ENCODE measurements at regions not wholly inside any gene's neighbourhood (a gene's known extent, or its start where the extent isn't known, plus 50 kb on each side); places are given as distances from the start of the nearest gene placed in this dataset.
A peak's percentile ranks its signal among the peaks of the same experiment; 100 is the strongest.

DNA sequence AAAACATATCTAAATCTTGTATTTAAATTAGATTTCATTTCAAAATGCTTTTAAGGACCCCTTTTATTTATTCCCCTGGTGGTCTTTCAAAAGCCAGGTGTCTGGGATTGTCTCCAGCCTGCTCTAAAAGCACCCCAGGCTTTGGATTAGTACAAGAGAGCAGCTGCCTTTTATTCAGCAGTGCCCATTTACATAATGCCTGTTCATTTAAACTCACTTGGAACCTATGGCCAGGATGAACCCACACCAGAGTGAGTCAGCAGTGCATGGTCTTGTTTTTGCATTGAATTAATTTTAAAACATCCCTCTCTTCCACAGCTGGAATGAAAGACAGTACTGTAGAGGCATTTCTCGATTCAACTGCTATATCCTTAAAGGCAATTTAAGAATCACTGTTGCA lies 64.1 kb upstream of the TENM3 start:
- peaks cover 0 to 2% of the 10 kb centered on the region in 2 experiments for H3K36me3 ChIP-seq (ENCODE audit: control insufficient read depth in 1 of 2, insufficient read depth in 2 of 2, low read length in 2 of 2)
- peak overlapping the region; percentile 11 for H2BK120ac ChIP-seq (ENCODE audit: insufficient read depth, low read length, poor library complexity)
- H3K4me1 ChIP-seq (ENCODE audit: control insufficient read depth in 1 of 2, insufficient read depth in 2 of 2, low read length in 2 of 2) = no peaks in the 10 kb centered on the region
- H2BK5ac ChIP-seq (ENCODE audit: low read depth, low read length, poor library complexity) = no peak overlapping the region
- H4K8ac ChIP-seq (ENCODE audit: low read depth, low read length) = no peak overlapping the region
- H3K9me3 ChIP-seq (ENCODE audit: insufficient read depth, low read depth, low read length) = no peaks in the 10 kb centered on the region
- no peak overlapping the region for H3K4ac ChIP-seq (ENCODE audit: low read depth, low read length)
- H3K4me3 ChIP-seq (ENCODE audit: low read depth, low read length) = no peak overlapping the region
- DNase-seq = no peak
- peaks cover 3% of the 10 kb centered on the region for H3K79me2 ChIP-seq (ENCODE audit: control insufficient read depth, insufficient read depth, low read length, poor library complexity)
- H2BK12ac ChIP-seq (ENCODE audit: low read length) = no peak overlapping the region
- H3K4me2 ChIP-seq (ENCODE audit: low read length) = no peak overlapping the region
- no peak overlapping the region for H2AFZ ChIP-seq (ENCODE audit: insufficient read depth, low read length, poor library complexity)
- no peak overlapping the region for H3K9ac ChIP-seq (ENCODE audit: low read length)
- no peak overlapping the region for H3K23ac ChIP-seq (ENCODE audit: low read length)
- H2AK5ac ChIP-seq (ENCODE audit: low read length) = no peak overlapping the region
- no peak overlapping the region for H3K27ac ChIP-seq (ENCODE audit: low read depth, low read length)
- no peak overlapping the region for H4K91ac ChIP-seq (ENCODE audit: low read depth, low read length)
- no peak overlapping the region for H3K18ac ChIP-seq (ENCODE audit: low read length)
- no CpG with 5 or more reads among the region's 1 CpG for WGBS (ENCODE audit: extremely low coverage, insufficient coverage, insufficient read length)
- no peak overlapping the region for H4K12ac ChIP-seq (ENCODE audit: low read depth, low read length)
- H3K27me3 ChIP-seq (ENCODE audit: insufficient read depth, low read length) = no peaks in the 10 kb centered on the region
- no peak overlapping the region for H3K14ac ChIP-seq (ENCODE audit: low read length)
- H3K79me1 ChIP-seq (ENCODE audit: low read length) = no peaks in the 10 kb centered on the region

DNA sequence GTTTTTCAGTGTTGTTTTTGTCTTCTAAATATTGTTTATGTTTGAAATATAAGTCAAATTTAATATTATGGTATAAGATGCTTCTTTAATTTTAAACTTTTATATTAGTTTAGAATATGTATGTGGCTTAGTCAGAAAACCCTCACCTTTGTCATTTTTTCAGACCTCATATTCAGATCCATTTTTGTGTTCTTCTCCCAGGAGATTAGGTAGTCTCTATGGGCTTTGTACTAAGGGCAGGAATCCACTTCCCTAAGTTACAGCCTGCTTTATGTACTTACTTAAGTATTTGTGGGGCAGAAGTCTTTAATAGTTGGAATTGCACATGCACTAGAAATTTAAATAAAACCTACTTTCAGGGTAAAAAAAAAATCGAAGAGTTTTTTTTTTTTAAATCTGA lies 63.5 kb upstream of the TENM3 start:
- Histone ChIP-seq H3K9ac (ENCODE audit: low read length) (no peak overlapping the region), H3K4me3 (ENCODE audit: low read depth, low read length) (no peak overlapping the region), H2BK5ac (ENCODE audit: low read depth, low read length, poor library complexity) (no peak overlapping the region), H2AK5ac (ENCODE audit: low read length) (no peak overlapping the region), H3K4ac (ENCODE audit: low read depth, low read length) (no peak overlapping the region), H3K4me2 (ENCODE audit: low read length) (no peak overlapping the region), H2BK12ac (ENCODE audit: low read length) (no peak overlapping the region), H3K79me2 (ENCODE audit: control insufficient read depth, insufficient read depth, low read length, poor library complexity) (peaks cover 3% of the 10 kb centered on the region), H4K8ac (ENCODE audit: low read depth, low read length) (no peak overlapping the region), H3K27me3 (ENCODE audit: insufficient read depth, low read length) (no peaks in the 10 kb centered on the region), H3K79me1 (ENCODE audit: low read length) (no peaks in the 10 kb centered on the region), H3K36me3 (ENCODE audit: control insufficient read depth in 1 of 2, insufficient read depth in 2 of 2, low read length in 2 of 2) (peaks cover 0 to 2% of the 10 kb centered on the region in 2 experiments), H2AFZ (ENCODE audit: insufficient read depth, low read length, poor library complexity) (no peak overlapping the region), H3K9me3 (ENCODE audit: insufficient read depth, low read depth, low read length) (no peaks in the 10 kb centered on the region), H3K23ac (ENCODE audit: low read length) (no peak overlapping the region), H4K12ac (ENCODE audit: low read depth, low read length) (no peak overlapping the region), H4K91ac (ENCODE audit: low read depth, low read length) (no peak overlapping the region), H2BK120ac (ENCODE audit: insufficient read depth, low read length, poor library complexity) (no peak overlapping the region), H3K18ac (ENCODE audit: low read length) (no peak overlapping the region), H3K27ac (ENCODE audit: low read depth, low read length) (no peak overlapping the region), H3K4me1 (ENCODE audit: control insufficient read depth in 1 of 2, insufficient read depth in 2 of 2, low read length in 2 of 2) (no peaks in the 10 kb centered on the region), H3K14ac (ENCODE audit: low read length) (no peak overlapping the region)
- DNase-seq = no peak
- WGBS (ENCODE audit: extremely low coverage, insufficient coverage, insufficient read length) = no CpG with 5 or more reads among the region's 1 CpG

DNA sequence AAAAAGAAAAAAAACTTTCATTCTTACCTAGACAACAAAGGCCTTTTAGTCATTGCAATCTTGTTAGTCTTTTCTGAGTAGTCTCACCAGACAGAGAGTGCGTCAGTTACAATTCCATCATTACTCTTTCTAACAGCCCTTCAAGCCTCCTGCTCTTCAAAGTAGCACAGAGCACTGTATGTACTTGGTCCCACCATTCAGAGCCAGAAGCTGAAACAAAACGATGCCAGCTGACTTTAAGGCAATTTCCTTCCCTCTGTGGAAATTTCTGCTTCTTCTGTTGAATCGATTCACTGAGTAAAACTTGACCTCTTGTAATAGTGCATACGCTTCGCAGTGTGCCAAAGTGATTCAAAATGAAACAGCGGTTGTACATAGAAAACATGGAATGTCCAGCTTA lies 57.7 kb upstream of the TENM3 start:
- no peak overlapping the region for H2BK5ac ChIP-seq (ENCODE audit: low read depth, low read length, poor library complexity)
- peaks cover 6 to 10% of the 10 kb centered on the region in 2 experiments for H3K4me1 ChIP-seq (ENCODE audit: control insufficient read depth in 1 of 2, insufficient read depth in 2 of 2, low read length in 2 of 2)
- peaks cover 2% of the 10 kb centered on the region for H3K79me2 ChIP-seq (ENCODE audit: control insufficient read depth, insufficient read depth, low read length, poor library complexity)
- H3K9ac ChIP-seq (ENCODE audit: low read length) = no peak overlapping the region
- no peak overlapping the region for H3K14ac ChIP-seq (ENCODE audit: low read length)
- no peak overlapping the region for H2BK12ac ChIP-seq (ENCODE audit: low read length)
- no peak overlapping the region for H4K91ac ChIP-seq (ENCODE audit: low read depth, low read length)
- H3K23ac ChIP-seq (ENCODE audit: low read length) = no peak overlapping the region
- no peak overlapping the region for H3K4me3 ChIP-seq (ENCODE audit: low read depth, low read length)
- no peak overlapping the region for H3K4ac ChIP-seq (ENCODE audit: low read depth, low read length)
- H2BK120ac ChIP-seq (ENCODE audit: insufficient read depth, low read length, poor library complexity) = no peak overlapping the region
- no peaks in the 10 kb centered on the region for H3K79me1 ChIP-seq (ENCODE audit: low read length)
- H3K4me2 ChIP-seq (ENCODE audit: low read length) = no peak overlapping the region
- no peak overlapping the region for H4K12ac ChIP-seq (ENCODE audit: low read depth, low read length)
- no peak overlapping the region for H3K18ac ChIP-seq (ENCODE audit: low read length)
- WGBS (ENCODE audit: extremely low coverage, insufficient coverage, insufficient read length) = no CpG with 5 or more reads among the region's 6 CpGs
- no peak overlapping the region for H2AFZ ChIP-seq (ENCODE audit: insufficient read depth, low read length, poor library complexity)
- H4K8ac ChIP-seq (ENCODE audit: low read depth, low read length) = no peak overlapping the region
- H3K36me3 ChIP-seq (ENCODE audit: control insufficient read depth in 1 of 2, insufficient read depth in 2 of 2, low read length in 2 of 2) = no peaks in the 10 kb centered on the region
- H2AK5ac ChIP-seq (ENCODE audit: low read length) = no peak overlapping the region
- no peaks in the 10 kb centered on the region for H3K27me3 ChIP-seq (ENCODE audit: insufficient read depth, low read length)
- no peak overlapping the region for H3K27ac ChIP-seq (ENCODE audit: low read depth, low read length)
- no peak for DNase-seq
- H3K9me3 ChIP-seq (ENCODE audit: insufficient read depth, low read depth, low read length) = no peaks in the 10 kb centered on the region

DNA sequence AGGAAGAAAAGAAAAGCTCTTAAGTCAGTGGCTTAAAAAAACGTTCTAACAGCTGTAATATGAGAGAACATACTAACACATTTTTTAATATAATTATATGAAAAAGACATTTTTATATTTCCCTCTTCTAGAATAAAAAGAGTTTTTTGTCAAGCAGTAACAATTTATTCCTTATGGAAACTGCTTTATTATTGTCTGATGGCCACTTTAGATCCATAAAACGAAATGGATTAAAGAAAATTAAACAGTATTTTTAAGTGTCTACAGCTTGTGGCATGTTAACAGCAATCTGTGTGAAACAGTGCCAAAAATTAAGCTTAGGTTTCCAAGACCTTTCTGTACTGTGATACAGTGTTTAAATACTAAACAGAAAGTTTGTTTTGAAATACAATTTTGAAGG lies 55.5 kb upstream of the TENM3 start:
- WGBS (ENCODE audit: extremely low coverage, insufficient coverage, insufficient read length) = no CpG with 5 or more reads among the region's 2 CpGs
- Histone ChIP-seq H3K4me2 (ENCODE audit: low read length) (no peak overlapping the region), H3K36me3 (ENCODE audit: control insufficient read depth in 1 of 2, insufficient read depth in 2 of 2, low read length in 2 of 2) (no peaks in the 10 kb centered on the region), H3K14ac (ENCODE audit: low read length) (no peak overlapping the region), H3K9ac (ENCODE audit: low read length) (no peak overlapping the region), H3K9me3 (ENCODE audit: insufficient read depth, low read depth, low read length) (no peaks in the 10 kb centered on the region), H4K8ac (ENCODE audit: low read depth, low read length) (no peak overlapping the region), H3K18ac (ENCODE audit: low read length) (no peak overlapping the region), H3K4me1 (ENCODE audit: control insufficient read depth in 1 of 2, insufficient read depth in 2 of 2, low read length in 2 of 2) (peaks cover 9 to 13% of the 10 kb centered on the region in 2 experiments), H3K4me3 (ENCODE audit: low read depth, low read length) (no peak overlapping the region), H2BK5ac (ENCODE audit: low read depth, low read length, poor library complexity) (no peak overlapping the region), H2AFZ (ENCODE audit: insufficient read depth, low read length, poor library complexity) (no peak overlapping the region), H3K79me1 (ENCODE audit: low read length) (no peaks in the 10 kb centered on the region), H3K23ac (ENCODE audit: low read length) (no peak overlapping the region), H2BK12ac (ENCODE audit: low read length) (no peak overlapping the region), H2BK120ac (ENCODE audit: insufficient read depth, low read length, poor library complexity) (no peak overlapping the region), H2AK5ac (ENCODE audit: low read length) (no peak overlapping the region), H3K27me3 (ENCODE audit: insufficient read depth, low read length) (no peaks in the 10 kb centered on the region), H4K12ac (ENCODE audit: low read depth, low read length) (no peak overlapping the region), H4K91ac (ENCODE audit: low read depth, low read length) (no peak overlapping the region), H3K27ac (ENCODE audit: low read depth, low read length) (no peak overlapping the region), H3K4ac (ENCODE audit: low read depth, low read length) (no peak overlapping the region), H3K79me2 (ENCODE audit: control insufficient read depth, insufficient read depth, low read length, poor library complexity) (peaks cover 2% of the 10 kb centered on the region)
- DNase-seq = no peak
